ENCODE measurements at regions not wholly inside any gene's neighbourhood (a gene's known extent, or its start where the extent isn't known, plus 50 kb on each side); places are given as distances from the start of the nearest gene placed in this dataset.
A peak's percentile ranks its signal among the peaks of the same experiment; 100 is the strongest.

GRCh38 chr4:73685052-73685451, 55.3 kb upstream of the CXCL8 start:
- no peak overlapping the region for H3K27ac ChIP-seq (ENCODE audit: low read length, poor library complexity, severe bottlenecking)
- H3K4me2 ChIP-seq (ENCODE audit: low read length, poor library complexity, severe bottlenecking) = no peak overlapping the region
- H3K4ac ChIP-seq (ENCODE audit: low read depth in 1 of 2, low read length in 2 of 2) = no peak overlapping the region
- H2AFZ ChIP-seq (ENCODE audit: low read depth, low read length) = no peak overlapping the region
- H3K9me3 ChIP-seq (ENCODE audit: control insufficient read depth, low read length) = no peaks in the 10 kb centered on the region
- no peak overlapping the region for H2BK5ac ChIP-seq (ENCODE audit: low read depth, low read length, poor library complexity, severe bottlenecking)
- peak overlapping the region; percentile 78 for H4K91ac ChIP-seq (ENCODE audit: low read length)
- no peaks in the 10 kb centered on the region for H3K79me1 ChIP-seq (replicated peaks; ENCODE audit: low read length, poor library complexity, severe bottlenecking)
- H3K14ac ChIP-seq (ENCODE audit: low read length in 2 of 2) = no peak overlapping the region
- H2BK120ac ChIP-seq (ENCODE audit: low read depth, low read length) = no peak overlapping the region
- H3K9ac ChIP-seq (ENCODE audit: low read length) = no peak overlapping the region
- H2BK15ac ChIP-seq (ENCODE audit: low read depth, poor library complexity, severe bottlenecking) = no peak overlapping the region
- H3K4me1 ChIP-seq (ENCODE audit: control insufficient read depth, insufficient read depth, low read depth, low read length) = peaks cover 2% of the 10 kb centered on the region
- H3K23ac ChIP-seq (ENCODE audit: low read length in 2 of 2) = no peak overlapping the region
- H3K18ac ChIP-seq (ENCODE audit: low read depth in 1 of 2, low read length in 2 of 2) = peak overlapping the region; percentile 16 to 68
- H2BK12ac ChIP-seq (ENCODE audit: low read length in 2 of 2) = peak overlapping the region; percentile 14 to 34
- H3K4me3 ChIP-seq (ENCODE audit: insufficient read depth in 1 of 2, low read depth in 1 of 2, low read length in 2 of 2) = no peak overlapping the region
- H4K8ac ChIP-seq (ENCODE audit: low read length) = no peak overlapping the region
- H2AK5ac ChIP-seq (ENCODE audit: low read length, severe bottlenecking) = no peak overlapping the region
- DNase-seq = no peak
- no peaks in the 10 kb centered on the region for H3K36me3 ChIP-seq (ENCODE audit: control insufficient read depth in 1 of 2, insufficient read depth in 2 of 2, low read depth in 1 of 2, low read length in 2 of 2)
- no CpG with 5 or more reads among the region's 1 CpG for WGBS
- H3K27me3 ChIP-seq (ENCODE audit: control insufficient read depth in 1 of 2, insufficient read depth in 1 of 2, low read length in 2 of 2) = no peaks in the 10 kb centered on the region

GRCh38 chr4:73687421-73687820, 52.9 kb upstream of the CXCL8 start:
- Histone ChIP-seq H3K4ac (ENCODE audit: low read depth in 1 of 2, low read length in 2 of 2) (no peak overlapping the region), H3K4me2 (ENCODE audit: low read length, poor library complexity, severe bottlenecking) (no peak overlapping the region), H3K4me3 (ENCODE audit: insufficient read depth in 1 of 2, low read depth in 1 of 2, low read length in 2 of 2) (no peak overlapping the region), H2AFZ (ENCODE audit: low read depth, low read length) (no peak overlapping the region), H4K91ac (ENCODE audit: low read length) (no peak overlapping the region), H2BK5ac (ENCODE audit: low read depth, low read length, poor library complexity, severe bottlenecking) (no peak overlapping the region), H3K27me3 (ENCODE audit: control insufficient read depth in 1 of 2, insufficient read depth in 1 of 2, low read length in 2 of 2) (no peaks in the 10 kb centered on the region), H2AK5ac (ENCODE audit: low read length, severe bottlenecking) (no peak overlapping the region), H2BK15ac (ENCODE audit: low read depth, poor library complexity, severe bottlenecking) (no peak overlapping the region), H3K23ac (ENCODE audit: low read length in 2 of 2) (no peak overlapping the region), H2BK12ac (ENCODE audit: low read length in 2 of 2) (no peak overlapping the region), H3K9me3 (ENCODE audit: control insufficient read depth, low read length) (no peaks in the 10 kb centered on the region), H3K14ac (ENCODE audit: low read length in 2 of 2) (no peak overlapping the region), H3K27ac (ENCODE audit: low read length, poor library complexity, severe bottlenecking) (no peak overlapping the region), H3K4me1 (ENCODE audit: control insufficient read depth, insufficient read depth, low read depth, low read length) (peaks cover 2% of the 10 kb centered on the region), H3K36me3 (ENCODE audit: control insufficient read depth in 1 of 2, insufficient read depth in 2 of 2, low read depth in 1 of 2, low read length in 2 of 2) (no peaks in the 10 kb centered on the region), H3K9ac (ENCODE audit: low read length) (no peak overlapping the region), H4K8ac (ENCODE audit: low read length) (no peak overlapping the region), H3K79me1 (replicated peaks; ENCODE audit: low read length, poor library complexity, severe bottlenecking) (no peaks in the 10 kb centered on the region), H2BK120ac (ENCODE audit: low read depth, low read length) (no peak overlapping the region), H3K18ac (ENCODE audit: low read depth in 1 of 2, low read length in 2 of 2) (no peak overlapping the region)
- WGBS = no CpG with 5 or more reads among the region's 1 CpG
- no peak for DNase-seq

GRCh38 chr4:73690051-73690738, 50.2 kb upstream of the CXCL8 start:
- H4K8ac ChIP-seq (ENCODE audit: low read length) = no peak overlapping the region
- peak; percentile 50 for DNase-seq
- H2BK15ac ChIP-seq (ENCODE audit: low read depth, poor library complexity, severe bottlenecking) = no peak overlapping the region
- H3K4me3 ChIP-seq (ENCODE audit: insufficient read depth in 1 of 2, low read depth in 1 of 2, low read length in 2 of 2) = no peak overlapping the region
- H3K4ac ChIP-seq (ENCODE audit: low read depth in 1 of 2, low read length in 2 of 2) = no peak overlapping the region
- no peaks in the 10 kb centered on the region for H3K4me1 ChIP-seq (ENCODE audit: control insufficient read depth, insufficient read depth, low read depth, low read length)
- no peak overlapping the region for H3K4me2 ChIP-seq (ENCODE audit: low read length, poor library complexity, severe bottlenecking)
- H2BK5ac ChIP-seq (ENCODE audit: low read depth, low read length, poor library complexity, severe bottlenecking) = no peak overlapping the region
- no peak overlapping the region for H3K14ac ChIP-seq (ENCODE audit: low read length in 2 of 2)
- peak overlapping the region; percentile 3 to 11 for H3K18ac ChIP-seq (ENCODE audit: low read depth in 1 of 2, low read length in 2 of 2)
- no peak overlapping the region for H4K91ac ChIP-seq (ENCODE audit: low read length)
- H2BK12ac ChIP-seq (ENCODE audit: low read length in 2 of 2) = peak overlapping the region in 1 of 2 experiments; percentile 11
- no peak overlapping the region for H3K9ac ChIP-seq (ENCODE audit: low read length)
- no peak overlapping the region for H2AK5ac ChIP-seq (ENCODE audit: low read length, severe bottlenecking)
- H2AFZ ChIP-seq (ENCODE audit: low read depth, low read length) = no peak overlapping the region
- H3K79me1 ChIP-seq (replicated peaks; ENCODE audit: low read length, poor library complexity, severe bottlenecking) = no peaks in the 10 kb centered on the region
- H2BK120ac ChIP-seq (ENCODE audit: low read depth, low read length) = no peak overlapping the region
- no peaks in the 10 kb centered on the region for H3K27me3 ChIP-seq (ENCODE audit: control insufficient read depth in 1 of 2, insufficient read depth in 1 of 2, low read length in 2 of 2)
- H3K36me3 ChIP-seq (ENCODE audit: control insufficient read depth in 1 of 2, insufficient read depth in 2 of 2, low read depth in 1 of 2, low read length in 2 of 2) = no peaks in the 10 kb centered on the region
- H3K23ac ChIP-seq (ENCODE audit: low read length in 2 of 2) = no peak overlapping the region
- no peaks in the 10 kb centered on the region for H3K9me3 ChIP-seq (ENCODE audit: control insufficient read depth, low read length)
- no peak overlapping the region for H3K27ac ChIP-seq (ENCODE audit: low read length, poor library complexity, severe bottlenecking)

Data from mesenchymal stem cell (in vitro differentiated cells and primary cell).